K562 (cell line): ENCODE measurements at regions not wholly inside any gene's neighbourhood (a gene's known extent, or its start where the extent isn't known, plus 50 kb on each side); places are given as distances from the start of the nearest gene placed in this dataset.

Experiments
- ATAC-seq: fragments of 200-7000 bp; cut with Tn5 transposase; 3 replicates; pipeline ENCODE4 v1.9.1; 2020; ENCODE audit warnings: moderate library complexity
- BruUV-seq: library from RNA; stranded (reverse); fragments of 400-500 nt; replicated peaks from 2 replicates; lab custom pipeline; 2021; lab: Mats Ljungman, UMichigan
- CTCF ChIA-PET: fragments of 300-600 bp; formaldehyde crosslinking; extraction: SDS; loops from one replicate; lab custom pipeline; 2021; ENCODE audit warnings: low intra/inter-chr PET ratio; lab: Yijun Ruan, JAX
- POLR2A ChIA-PET: fragments of 300-600, 350-650 bp; sonication (Branson Sonifier 250); formaldehyde crosslinking; extraction: SDS; loops from one replicate; lab custom pipeline; 2021; ENCODE audit warnings: antibody characterized with exemption, inconsistent platforms; lab: Yijun Ruan, JAX
- DNase-seq, 4 experiments: peaks; one replicate each; pipeline versions ENCODE4 v3.0.0 to v3.0.0-alpha.2; 2011 to 2018; ENCODE audit warnings: low spot score in 3 of 4, mixed read lengths in 3 of 4; ENCODE audit errors: extremely low read depth in 1 of 4
- FAIRE-seq: peaks from 2 replicates; lab custom pipeline; 2011; peaks lifted over from hg19 to GRCh38; lab: Jason Lieb, UNC
- H2AFZ ChIP-seq: 2 replicates; pipeline ENCODE4 v1.6.0; 2011; ENCODE audit warnings: low read depth, low read length, control low read depth, inconsistent platforms
- H3K27ac ChIP-seq: fragments of 200-600 bp; 3 replicates; pipeline ENCODE4 v1.8.0; 2011; ENCODE audit warnings: low read depth, mild to moderate bottlenecking, control low read depth, inconsistent platforms, low read length, moderate library complexity, mixed read lengths; ENCODE audit errors: extremely low read depth
- H3K27me3 ChIP-seq, 2 experiments: fragments of 300-600 bp in 1 of 2; 2 replicates in 1 of 2; 3 replicates in 1 of 2; pipeline versions ENCODE4 v1.6.0 to v1.8.0; 2011; ENCODE audit warnings: inconsistent platforms in 2 of 2, low read length in 2 of 2, mild to moderate bottlenecking in 1 of 2, mixed read lengths in 1 of 2, moderate library complexity in 1 of 2; ENCODE audit not compliant: control insufficient read depth in 2 of 2, insufficient read depth in 2 of 2
- H3K36me3 ChIP-seq: fragments of 300-600 bp; 3 replicates; pipeline ENCODE4 v1.8.0; 2011; ENCODE audit warnings: mild to moderate bottlenecking, low read length, inconsistent platforms; ENCODE audit not compliant: control insufficient read depth, insufficient read depth
- H3K4me1 ChIP-seq, 2 experiments: fragments of 200-600 bp in 1 of 2; replicated peaks in 1 of 2; 2 replicates in 1 of 2; 3 replicates in 1 of 2; pipeline versions ENCODE4 v1.5.1 to v1.8.0; 2011; ENCODE audit warnings: inconsistent platforms in 2 of 2, low read length in 2 of 2, mild to moderate bottlenecking in 1 of 2, mixed read lengths in 1 of 2, moderate library complexity in 1 of 2; ENCODE audit not compliant: control insufficient read depth in 2 of 2, insufficient read depth in 2 of 2
- H3K4me2 ChIP-seq: 2 replicates; pipeline ENCODE4 v1.6.1; 2011; ENCODE audit warnings: low read length, control low read depth, inconsistent platforms, mixed read lengths; ENCODE audit not compliant: insufficient read depth
- H3K4me3 ChIP-seq: fragments of 200-600 bp; sonication (generic), shearing (Covaris generic); 2 replicates; pipeline ENCODE4 v1.5.1; 2016; ENCODE audit warnings: control low read depth, inconsistent platforms
- H3K79me2 ChIP-seq: fragments of 200-600 bp; 3 replicates; pipeline ENCODE4 v1.8.0; 2011; ENCODE audit warnings: low read length, inconsistent platforms; ENCODE audit not compliant: control insufficient read depth, insufficient read depth
- H3K9ac ChIP-seq, 2 experiments: 2 replicates each; pipeline versions ENCODE4 v1.6.0 to v1.6.1; 2011; ENCODE audit warnings: low read depth in 2 of 2, low read length in 2 of 2, control low read depth in 1 of 2, inconsistent platforms in 1 of 2, mild to moderate bottlenecking in 1 of 2, mixed read lengths in 1 of 2; ENCODE audit not compliant: insufficient read depth in 1 of 2
- H3K9me1 ChIP-seq: one replicate; pipeline ENCODE4 v1.6.0; 2011; ENCODE audit warnings: inconsistent platforms, mild to moderate bottlenecking, low read length, moderate library complexity; ENCODE audit not compliant: control insufficient read depth, insufficient read depth
- H3K9me3 ChIP-seq: replicated peaks from 2 replicates; pipeline ENCODE4 v1.5.1; 2011; ENCODE audit warnings: low read depth, low read length, inconsistent platforms; ENCODE audit not compliant: control insufficient read depth, insufficient read depth
- H4K20me1 ChIP-seq: replicated peaks from 2 replicates; pipeline ENCODE4 v1.6.1; 2011; ENCODE audit warnings: low read length, inconsistent platforms, mixed read lengths; ENCODE audit not compliant: control insufficient read depth, insufficient read depth
- ASH1L ChIP-seq: fragments of 450-650 bp; IDR thresholded peaks from 2 replicates; pipeline ENCODE4 v1.6.1; 2018; ENCODE audit warnings: borderline replicate concordance, mild to moderate bottlenecking, low read depth; ENCODE audit not compliant: partially characterized antibody
- CC2D1A ChIP-seq: fragments of 450-650 bp; IDR thresholded peaks from 2 replicates; pipeline ENCODE4 v1.6.1; 2017; ENCODE audit warnings: mild to moderate bottlenecking
- CEBPB ChIP-seq: fragments of 450-650 bp; IDR thresholded peaks from 2 replicates; pipeline ENCODE4 v1.6.1; 2016; ENCODE audit warnings: missing genetic modification characterization, missing compliant biosample characterization
- CEBPG ChIP-seq, 3 experiments: fragments of 200-800 bp in 1 of 3; sonication (Bioruptor generic) in 1 of 3; sonication (generic) in 1 of 3; formaldehyde crosslinking in 1 of 3; IDR thresholded peaks in 2 of 3; conservative IDR thresholded peaks in 1 of 3; 2 replicates each; pipeline versions ENCODE4 v1.6.1 to v1.8.0; 2016 to 2022; ENCODE audit warnings: missing compliant biosample characterization in 2 of 3, missing genetic modification characterization in 2 of 3, mild to moderate bottlenecking in 1 of 3, missing genetic modification reagents in 1 of 3
- MTF1 ChIP-seq: fragments of 250-450 bp; sonication (Bioruptor Pico); IDR thresholded peaks from 2 replicates; pipeline ENCODE4 v1.9.0; 2021; ENCODE audit warnings: moderate library complexity, mild to moderate bottlenecking, inconsistent platforms, borderline replicate concordance
- NELFE ChIP-seq: IDR thresholded peaks from 2 replicates; pipeline ENCODE4 v1.6.1; 2011; ENCODE audit warnings: mild to moderate bottlenecking; ENCODE audit not compliant: insufficient read depth, insufficient read length
- NFXL1 ChIP-seq: fragments of 450-650 bp; formaldehyde crosslinking; IDR thresholded peaks from 2 replicates; pipeline ENCODE4 v1.4.0; 2021; ENCODE audit warnings: mild to moderate bottlenecking
- PHF21A ChIP-seq: fragments of 450-650 bp; IDR thresholded peaks from 2 replicates; pipeline ENCODE4 v1.6.1; 2017; ENCODE audit warnings: low read depth, borderline replicate concordance
- POU5F1 ChIP-seq: fragments of 150-350 bp; IDR thresholded peaks from 2 replicates; pipeline ENCODE4 v1.6.1; 2014; ENCODE audit warnings: borderline replicate concordance, low read length, low read depth, mild to moderate bottlenecking; ENCODE audit not compliant: partially characterized antibody
- SRF ChIP-seq, 2 experiments: fragments of 250-450, 450-650 bp in 1 of 2; sonication (Bioruptor Pico) in 1 of 2; sonication (generic) in 1 of 2; formaldehyde crosslinking; IDR thresholded peaks; 2 replicates each; pipeline versions ENCODE4 v1.5.0 to v1.5.1; 2020 to 2022; ENCODE audit warnings: mild to moderate bottlenecking in 1 of 2, missing genetic modification reagents in 1 of 2
- TCF7L2 ChIP-seq: fragments of 150-350 bp; IDR thresholded peaks from 2 replicates; pipeline ENCODE4 v1.6.1; 2016; ENCODE audit warnings: low read depth, mild to moderate bottlenecking, low read length, moderate library complexity
- ZC3H4 ChIP-seq: sonication (generic); formaldehyde crosslinking; IDR thresholded peaks from 2 replicates; pipeline ENCODE4 v1.9.0; 2021; ENCODE audit warnings: missing genetic modification reagents, borderline replicate concordance
- ZNF212 ChIP-seq: fragments of 450-650 bp; formaldehyde crosslinking; IDR thresholded peaks from 2 replicates; pipeline ENCODE4 v1.4.0; 2020; ENCODE audit warnings: mild to moderate bottlenecking
- WGBS: fragments of 100-300 bp; shearing (Covaris generic); methylation state at CpG from one replicate; pipeline ENCODE4 v1.1.6; 2016; ENCODE audit warnings: low coverage, mixed read lengths; ENCODE audit not compliant: insufficient coverage; ENCODE audit errors: missing lambda C conversion rate; 5-methylcytosine and 5-hydroxymethylcytosine counted together
- in situ Hi-C: fragments of 300-500 bp; cut with MboI; formaldehyde crosslinking; loops from 4 replicates; pipeline ENCODE4 v1.15.0; 2018; ENCODE audit warnings: inconsistent platforms, mixed read lengths
- intact Hi-C: fragments of 100-400 bp; cut with micrococcal nuclease; formaldehyde crosslinking; loops from 2 replicates; pipeline ENCODE4 v1.14.2; 2022
- TF ChIP-seq, protein P1 (sequence below): IDR thresholded peaks from 3 replicates; pipeline ENCODE4 v1.6.1; 2011; ENCODE audit warnings: borderline replicate concordance, mild to moderate bottlenecking; ENCODE audit not compliant: insufficient read length, insufficient read depth

DNA sequence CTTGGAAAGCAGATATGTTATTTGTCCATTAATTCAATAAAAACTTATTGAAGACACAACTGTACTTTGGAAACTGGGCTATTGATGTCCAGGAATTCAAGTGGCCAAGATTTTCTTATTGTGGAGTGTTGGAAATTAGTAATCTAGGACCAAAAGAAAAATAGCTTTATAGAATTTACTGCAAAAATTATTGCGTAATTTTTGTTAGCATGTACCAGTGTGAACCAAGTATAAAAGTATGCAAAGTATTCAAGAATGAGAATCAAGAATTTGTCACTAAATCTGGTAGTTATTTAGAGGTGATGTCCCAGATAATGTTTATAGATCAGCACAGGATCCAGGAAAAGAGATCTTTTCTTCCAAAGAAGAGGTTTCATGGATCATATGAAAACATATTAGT lies 468.9 kb upstream of the CTSO start:
- ATAC-seq: no peak

More for the DNA sequence above, 468.9 kb upstream of the CTSO start:
- Histone ChIP-seq H3K36me3 (no peaks in the 10 kb centered on the region), H3K9me3 (no peaks in the 10 kb centered on the region; the same call in 1 of the 2 replicates), H3K4me2 (no peak overlapping the region), H3K79me2 (no peaks in the 10 kb centered on the region), H3K4me1 (no peaks in the 10 kb centered on the region), H3K9me1 (no peaks in the 10 kb centered on the region), H4K20me1 (no peaks in the 10 kb centered on the region), H3K27ac (no peak overlapping the region), H2AFZ (no peak overlapping the region), H3K9ac (no peak overlapping the region), H3K27me3 (no peaks in the 10 kb centered on the region), H3K4me3 (no peak overlapping the region)
- intact Hi-C loops (no loop called here), in situ Hi-C loops (no loop called here)
- DNase-seq: no peak
- no TSS peak for BruUV-seq
- TF ChIP-seq TCF7L2 (no peak), PHF21A (no peak), ZNF212 (no peak), NELFE (no peak), MTF1 (CRISPR knock-in tag) (no peak), ZC3H4 (CRISPR knock-in tag) (no peak), ASH1L (no peak), CC2D1A (no peak), POU5F1 (no peak), CEBPG (CRISPR knock-in tag; IDR thresholded peaks at IDR 0.05) (no peak), CEBPG (tag; conservative IDR thresholded peaks at IDR 0.05 in 1 of 2, IDR thresholded peaks at IDR 0.05 in 1 of 2) (peak in 1 of 2 experiments; percentile 86; a peak in 2 of 4 replicates), CEBPB (peak; percentile 31), NFXL1 (no peak), SRF (CRISPR knock-in tag; IDR thresholded peaks at IDR 0.05) (no peak)
- TF ChIP-seq, protein P1, sequence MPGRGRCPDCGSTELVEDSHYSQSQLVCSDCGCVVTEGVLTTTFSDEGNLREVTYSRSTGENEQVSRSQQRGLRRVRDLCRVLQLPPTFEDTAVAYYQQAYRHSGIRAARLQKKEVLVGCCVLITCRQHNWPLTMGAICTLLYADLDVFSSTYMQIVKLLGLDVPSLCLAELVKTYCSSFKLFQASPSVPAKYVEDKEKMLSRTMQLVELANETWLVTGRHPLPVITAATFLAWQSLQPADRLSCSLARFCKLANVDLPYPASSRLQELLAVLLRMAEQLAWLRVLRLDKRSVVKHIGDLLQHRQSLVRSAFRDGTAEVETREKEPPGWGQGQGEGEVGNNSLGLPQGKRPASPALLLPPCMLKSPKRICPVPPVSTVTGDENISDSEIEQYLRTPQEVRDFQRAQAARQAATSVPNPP: no peak
- FAIRE-seq: no peak
- WGBS: 0% methylated on average over 1 of the region's 1 CpG
- ChIA-PET CTCF (no interaction called here), POLR2A (no interaction called here)
